GM19438 (cell line): ENCODE measurements at regions not wholly inside any gene's neighbourhood (a gene's known extent, or its start where the extent isn't known, plus 50 kb on each side); places are given as distances from the start of the nearest gene placed in this dataset.
"Not testable (repeated sequence)": the region's sequence is repeated elsewhere in the genome, so short reads cannot be mapped to it uniquely, and the experiment has no call there.

Experiments used
- ATAC-seq: cut with Tn5 transposase; IDR thresholded peaks from one replicate; pipeline ENCODE4 v1.9.1; 2021; ENCODE audit warnings: low read depth; ENCODE audit not compliant: unreplicated experiment

DNA sequence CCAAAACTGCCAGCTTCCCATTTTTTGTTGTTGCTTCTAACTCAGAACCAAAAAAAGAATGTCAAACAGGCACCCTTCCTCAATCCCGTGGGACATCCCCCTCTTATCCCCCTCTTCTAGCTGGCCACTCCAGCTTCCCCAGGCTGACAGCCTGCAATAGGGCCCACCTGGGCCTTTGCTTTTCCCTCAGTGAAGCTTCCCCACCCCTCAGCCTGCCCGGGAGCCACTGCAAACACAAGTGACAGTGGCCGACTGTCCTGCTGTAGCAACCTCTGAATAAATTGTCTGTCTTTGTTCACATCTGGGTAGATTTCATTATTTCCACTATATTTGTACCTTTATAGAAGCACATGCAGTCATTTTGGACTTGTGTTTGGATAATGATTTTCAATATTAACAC is 245.3 kb downstream of the GADD45G start:
- ATAC-seq, result no peak

DNA sequence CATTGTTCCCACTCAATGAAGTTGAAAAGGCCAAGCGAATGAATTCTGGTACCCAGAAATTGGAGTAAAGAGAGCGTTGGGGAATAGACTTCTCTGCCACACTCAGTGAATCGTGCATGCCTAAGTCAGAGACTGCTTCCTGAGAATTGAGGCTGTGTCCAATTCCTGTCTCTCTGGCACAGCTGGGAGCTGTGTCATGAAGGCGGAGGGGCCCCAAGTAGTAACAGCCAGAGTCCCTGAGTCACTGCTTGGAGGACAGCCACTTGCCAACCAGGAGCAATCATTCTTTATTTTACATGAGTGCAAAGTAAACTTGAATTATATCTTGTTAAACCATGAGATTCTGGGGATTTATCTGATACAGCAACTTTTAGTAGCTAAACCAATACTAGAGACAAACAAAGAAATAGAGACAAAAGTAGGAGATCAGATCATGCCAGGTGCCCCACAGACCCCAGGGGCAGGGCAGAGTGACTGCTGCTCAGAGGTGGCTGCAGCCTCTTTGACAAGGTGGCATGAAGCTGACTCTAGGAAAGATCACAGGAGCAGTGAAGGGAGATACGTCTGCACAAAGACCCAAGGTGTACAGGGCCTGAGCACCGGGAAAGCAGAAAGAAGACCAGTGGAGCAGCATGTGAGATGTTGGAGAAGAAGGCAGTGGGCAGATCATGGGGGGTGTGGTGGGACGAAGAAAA is 246.0 kb downstream of the GADD45G start:
- no peak for ATAC-seq

DNA sequence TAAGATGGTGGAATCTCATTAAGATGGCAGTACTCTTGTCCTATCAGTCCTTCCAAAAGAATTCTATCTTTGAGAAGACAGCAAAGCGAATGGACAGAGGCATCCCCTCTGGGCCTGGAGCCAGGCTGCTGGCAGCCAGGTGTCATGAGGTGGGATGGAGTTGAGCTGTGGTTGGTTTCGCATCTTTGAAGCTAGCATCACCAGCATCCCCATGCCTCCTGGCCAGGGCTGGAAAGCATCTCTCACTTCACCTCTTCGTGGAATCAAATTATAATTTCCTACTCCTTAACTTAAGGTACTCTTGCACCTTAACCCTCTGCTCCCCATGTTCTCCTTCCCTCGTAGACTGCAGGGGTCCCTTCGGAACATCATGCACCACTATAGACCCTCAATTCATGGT is 248.3 kb downstream of the GADD45G start:
- ATAC-seq, result no peak

- ATAC-seq, result no peak
Measured at GRCh38 chr9:89853931-89854330, 249.1 kb downstream of the GADD45G start.

DNA sequence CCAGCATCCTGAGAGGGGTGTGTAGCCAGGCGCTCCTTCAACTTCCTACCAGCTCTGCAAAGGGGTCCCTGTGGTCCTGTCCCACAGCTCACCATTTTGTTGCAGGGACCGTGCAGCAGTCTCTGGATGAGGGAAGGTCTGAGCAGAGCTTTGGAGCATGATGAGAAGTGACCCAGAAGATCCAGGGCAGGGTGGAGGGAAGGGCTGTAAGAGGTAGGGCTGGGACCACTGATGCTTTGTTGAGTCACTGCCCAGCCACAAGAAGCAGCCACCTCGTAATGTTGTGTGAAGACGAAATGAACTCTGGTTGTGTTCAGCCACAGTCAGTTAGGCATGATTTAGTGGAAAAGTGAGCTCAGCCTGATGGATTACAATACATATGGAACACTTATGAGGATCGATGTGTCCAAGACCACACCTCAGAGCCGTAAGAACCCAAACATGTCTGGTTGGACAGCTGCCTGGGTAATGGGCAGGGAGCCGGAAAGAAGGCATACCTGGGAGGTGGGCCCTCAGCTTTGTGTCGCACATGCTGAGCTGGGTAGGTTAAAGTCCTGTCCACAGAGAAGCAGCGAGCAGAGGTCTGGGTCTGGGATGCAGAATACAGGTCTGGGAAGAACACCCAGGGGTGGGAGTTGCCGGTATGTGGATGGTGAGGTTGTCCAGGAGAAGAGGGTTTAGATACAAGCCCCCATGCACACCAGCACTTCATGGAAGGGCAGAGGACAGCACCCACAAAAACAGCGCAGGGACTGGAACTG is 250.1 kb downstream of the GADD45G start:
- no peak for ATAC-seq

DNA sequence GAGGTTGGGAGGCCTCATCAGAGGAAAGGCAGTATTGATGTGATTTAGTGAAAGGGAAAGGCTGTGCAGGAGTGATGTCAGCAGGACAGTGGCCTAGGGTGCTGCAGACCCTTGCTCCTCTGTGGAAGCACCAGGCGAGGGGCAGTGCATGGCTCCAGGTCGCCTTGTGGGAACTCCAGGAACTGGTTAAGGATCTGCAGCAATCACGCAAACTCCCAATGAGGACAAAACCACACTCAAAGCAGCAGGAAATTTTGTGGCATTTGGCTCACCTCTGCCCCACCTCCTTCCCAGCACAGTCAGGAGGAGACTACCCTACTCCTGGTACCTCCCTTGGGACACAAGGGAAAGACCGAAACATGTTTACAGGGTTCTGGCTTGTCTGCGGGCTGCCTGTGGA is 251.5 kb downstream of the GADD45G start:
- not testable (repeated sequence) for ATAC-seq

DNA sequence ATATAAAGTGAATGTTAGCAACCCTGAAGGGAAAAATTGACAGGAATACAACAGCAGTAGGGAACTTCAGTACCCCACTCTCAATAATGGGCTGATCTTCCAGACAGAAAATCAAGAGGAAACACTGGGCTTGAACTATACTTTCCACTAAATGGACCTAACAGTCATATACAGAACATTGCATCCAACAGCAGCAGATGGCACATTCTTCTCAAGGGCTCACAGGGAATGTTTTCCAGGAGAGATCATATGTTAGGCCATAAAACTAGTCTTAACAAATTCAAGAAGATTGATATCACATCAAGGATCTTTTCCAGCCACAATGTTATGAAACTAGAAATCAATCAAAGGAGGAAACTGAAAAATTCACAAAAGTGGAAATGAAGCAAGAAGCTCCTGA is 252.1 kb downstream of the GADD45G start:
- ATAC-seq, result not testable (repeated sequence)

DNA sequence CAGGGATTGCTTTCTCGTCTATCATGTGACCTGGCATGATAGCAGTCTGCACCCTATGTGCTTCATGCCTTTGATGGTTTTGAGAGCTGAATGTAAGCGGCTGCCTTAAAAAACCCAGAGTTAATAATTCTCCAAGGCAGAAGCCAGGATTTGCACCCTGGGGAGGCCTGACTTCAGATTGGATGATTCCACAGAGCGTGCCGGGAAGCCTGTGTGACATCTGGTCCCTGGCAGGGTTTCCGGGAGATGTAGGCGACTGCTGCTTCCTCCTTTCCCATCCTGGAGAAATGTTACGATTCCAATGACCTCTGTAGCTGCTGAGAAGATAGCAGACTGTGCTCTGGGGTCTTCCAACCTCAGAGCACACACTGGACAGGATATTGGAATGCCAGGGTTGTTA is 255.0 kb downstream of the GADD45G start:
- ATAC-seq, result not testable (repeated sequence)

- not testable (repeated sequence) for ATAC-seq
Measured at GRCh38 chr9:89861371-89861770, 256.6 kb downstream of the GADD45G start.

GRCh38 chr9:89862316-89862715 is 257.5 kb downstream of the GADD45G start:
- ATAC-seq, result no peak

GRCh38 chr9:89863141-89863540 is 258.3 kb downstream of the GADD45G start:
- ATAC-seq, result no peak

- no peak for ATAC-seq
Measured at GRCh38 chr9:89863837-89864236, 259.0 kb downstream of the GADD45G start.

DNA sequence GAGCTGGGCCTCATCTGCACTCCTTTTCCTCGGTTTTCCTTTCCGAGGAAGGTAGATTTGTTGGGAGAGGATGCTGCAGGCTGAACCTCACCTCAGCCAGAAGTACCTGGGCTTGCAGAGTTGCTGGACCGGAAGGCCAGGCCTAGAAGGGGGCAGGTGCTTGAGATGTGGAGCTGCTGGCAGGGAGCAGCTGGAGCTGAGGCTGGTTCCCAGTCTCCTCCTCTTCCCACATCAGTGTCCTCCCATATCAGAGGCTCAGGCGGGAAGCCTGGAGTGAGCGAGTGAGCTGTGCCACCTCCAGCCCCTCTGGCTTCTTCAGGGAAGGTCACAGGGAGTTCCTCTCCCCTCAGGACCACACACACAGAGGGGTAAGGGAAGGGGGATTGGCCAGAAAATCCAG is 259.4 kb downstream of the GADD45G start:
- ATAC-seq, result no peak

- no peak for ATAC-seq
Measured at GRCh38 chr9:89864731-89865130, 259.9 kb downstream of the GADD45G start.

- ATAC-seq, result no peak
Measured at GRCh38 chr9:89865357-89865756, 260.5 kb downstream of the GADD45G start.

DNA sequence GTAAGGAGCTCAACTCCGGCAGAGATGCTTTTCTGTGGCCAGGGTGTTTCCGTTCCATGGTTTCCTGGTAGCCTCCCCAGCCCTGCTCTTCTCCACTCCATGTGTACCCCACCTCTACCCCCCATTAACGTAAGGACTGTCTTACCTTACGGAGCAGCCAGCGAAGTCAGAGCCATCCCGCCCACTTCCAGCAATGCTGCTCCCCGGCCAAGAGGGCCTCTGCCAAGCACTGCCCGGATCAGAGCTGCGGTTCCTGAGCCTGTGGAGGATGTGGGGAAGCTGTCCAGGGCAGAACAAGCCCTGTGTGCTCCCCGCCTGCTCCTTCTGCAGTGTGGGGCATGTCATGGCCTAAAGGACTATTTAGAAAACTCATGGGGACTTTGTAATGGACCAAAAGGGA is 261.2 kb downstream of the GADD45G start:
- ATAC-seq, result no peak

GRCh38 chr9:89866701-89867100 is 261.9 kb downstream of the GADD45G start:
- no peak for ATAC-seq

GRCh38 chr9:89868100-89868499 is 263.3 kb downstream of the GADD45G start:
- ATAC-seq, result no peak

- ATAC-seq, result no peak
Measured at GRCh38 chr9:89869793-89870580, 265.2 kb downstream of the GADD45G start.

- ATAC-seq, result no peak
Measured at GRCh38 chr9:89871871-89872331, 267.1 kb downstream of the GADD45G start.

DNA sequence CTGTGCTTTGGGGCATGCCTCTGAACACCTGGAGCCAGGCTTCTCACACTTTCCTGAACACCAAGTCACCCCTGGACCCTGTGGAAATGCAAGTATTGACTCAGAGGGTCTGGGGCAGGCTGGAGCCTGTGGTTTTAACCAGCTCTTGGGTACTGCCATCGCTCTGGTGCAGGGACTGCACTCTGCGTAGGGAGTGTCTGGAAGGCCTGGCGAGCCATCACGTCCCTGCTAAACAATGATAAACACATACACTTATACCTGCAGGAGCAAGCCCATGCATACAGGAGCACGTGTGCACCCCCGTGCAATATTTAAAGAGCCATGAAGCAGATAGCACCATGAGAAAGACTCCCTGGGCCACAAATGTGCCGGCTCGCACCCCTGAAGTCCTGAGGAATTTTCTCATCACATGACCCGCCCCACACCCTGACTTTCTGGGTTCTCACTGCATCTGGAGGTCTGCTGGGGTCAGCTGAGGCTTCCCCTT is 267.7 kb downstream of the GADD45G start:
- ATAC-seq, result no peak
